GM12878 (cell line): ENCODE measurements at regions not wholly inside any gene's neighbourhood (a gene's known extent, or its start where the extent isn't known, plus 50 kb on each side); places are given as distances from the start of the nearest gene placed in this dataset.

Experiments used
- ATAC-seq: fragments of 200-7000 bp; cut with Tn5 transposase; 3 replicates; pipeline ENCODE4 v1.9.1; 2020; ENCODE audit warnings: mild to moderate bottlenecking, moderate library complexity
- BruUV-seq: library from RNA; stranded (reverse); fragments of 400-500 nt; replicated peaks from 2 replicates; lab custom pipeline; 2021; lab: Mats Ljungman, UMichigan
- CTCF ChIA-PET: fragments of 300-600 bp; sonication (Branson Sonifier 250); formaldehyde crosslinking; extraction: SDS; loops from one replicate; lab custom pipeline; 2021; ENCODE audit warnings: inconsistent platforms; lab: Yijun Ruan, JAX
- POLR2A ChIA-PET: fragments of 350-600 bp; formaldehyde crosslinking; extraction: SDS; loops from one replicate; lab custom pipeline; 2021; ENCODE audit warnings: inconsistent platforms; lab: Charles Lee
- RAD21 ChIA-PET: fragments of 300-600 bp; sonication (Branson Sonifier 250); formaldehyde crosslinking; loops from one replicate; lab custom pipeline; 2023; ENCODE audit warnings: antibody characterized with exemption; ENCODE audit not compliant: unreplicated experiment; lab: Charles Lee
- SMC1A ChIA-PET: fragments of 300-600 bp; sonication (Branson Sonifier 250); formaldehyde crosslinking; loops from one replicate; lab custom pipeline; 2023; ENCODE audit not compliant: unreplicated experiment, uncharacterized antibody; lab: Charles Lee
- DNase-seq: peaks from one replicate; pipeline ENCODE4 v3.0.0-alpha.2; 2011; ENCODE audit warnings: low read depth, low spot score
- FAIRE-seq: peaks from 3 replicates; lab custom pipeline; 2011; peaks lifted over from hg19 to GRCh38; lab: Jason Lieb, UNC
- H2AFZ ChIP-seq: 2 replicates; pipeline ENCODE4 v1.6.0; 2011; ENCODE audit warnings: low read depth, low read length, control low read depth; ENCODE audit not compliant: control insufficient read depth
- H3K27ac ChIP-seq: 2 replicates; pipeline ENCODE4 v1.5.1; 2011; ENCODE audit warnings: control low read depth; ENCODE audit not compliant: control insufficient read depth, insufficient read depth
- H3K27me3 ChIP-seq, 2 experiments: replicated peaks in 1 of 2; 2 replicates each; pipeline versions ENCODE4 v1.6.0 to v1.6.1; 2011; ENCODE audit warnings: low read length in 1 of 2; ENCODE audit not compliant: control insufficient read depth in 2 of 2, insufficient read depth in 2 of 2
- H3K36me3 ChIP-seq, 2 experiments: 2 replicates each; pipeline ENCODE4 v1.5.1; 2011; ENCODE audit warnings: low read length in 1 of 2; ENCODE audit not compliant: control insufficient read depth in 2 of 2, insufficient read depth in 2 of 2
- H3K4me1 ChIP-seq: 2 replicates; pipeline ENCODE4 v1.6.1; 2011; ENCODE audit warnings: mild to moderate bottlenecking, low read length, moderate library complexity, mixed read lengths; ENCODE audit not compliant: control insufficient read depth, insufficient read depth
- H3K4me2 ChIP-seq: 2 replicates; pipeline ENCODE4 v1.6.0; 2011; ENCODE audit warnings: control low read depth; ENCODE audit not compliant: control insufficient read depth, insufficient read depth
- H3K4me3 ChIP-seq: fragments of 200-600 bp; sonication (generic); 2 replicates; pipeline ENCODE4 v1.5.1; 2016
- H3K79me2 ChIP-seq: 2 replicates; pipeline ENCODE4 v1.6.0; 2011; ENCODE audit warnings: low read length; ENCODE audit not compliant: control insufficient read depth, insufficient read depth
- H3K9ac ChIP-seq: 2 replicates; pipeline ENCODE4 v1.8.0; 2011; ENCODE audit warnings: low read length, control low read depth, mixed read lengths; ENCODE audit not compliant: control insufficient read depth, insufficient read depth
- H3K9me3 ChIP-seq: replicated peaks from 3 replicates; pipeline ENCODE4 v1.5.1; 2011; ENCODE audit warnings: mild to moderate bottlenecking, low read length; ENCODE audit not compliant: control insufficient read depth, insufficient read depth
- H4K20me1 ChIP-seq: 2 replicates; pipeline ENCODE4 v1.6.0; 2011; ENCODE audit not compliant: control insufficient read depth, insufficient read depth
- FOXM1 ChIP-seq: IDR thresholded peaks from 2 replicates; pipeline ENCODE4 v1.6.1; 2012; ENCODE audit warnings: low read depth, mild to moderate bottlenecking, inconsistent platforms, low read length, moderate library complexity
- MXI1 ChIP-seq: fragments of 150-350 bp; IDR thresholded peaks from 2 replicates; pipeline ENCODE4 v1.6.1; 2011; ENCODE audit warnings: low read depth, mild to moderate bottlenecking, inconsistent platforms, low read length, improper control_type of control experiment
- ZBTB40 ChIP-seq: fragments of 450-650 bp; IDR thresholded peaks from 2 replicates; pipeline ENCODE4 v1.6.1; 2016; ENCODE audit warnings: mild to moderate bottlenecking, moderate library complexity, borderline replicate concordance
- WGBS: methylation state at CpG from one replicate; pipeline ENCODE4 v1.1.6; 2016; ENCODE audit warnings: low lambda C conversion rate; ENCODE audit not compliant: insufficient replicate concordance, insufficient coverage; ENCODE audit errors: missing lambda C conversion rate; 5-methylcytosine and 5-hydroxymethylcytosine counted together
- in situ Hi-C: fragments of 300-500 bp; cut with MboI; formaldehyde crosslinking; loops from 9 replicates; pipeline ENCODE4 v1.14.3; 2018; ENCODE audit warnings: mixed read lengths
- intact Hi-C: fragments of 100-400 bp; cut with micrococcal nuclease; formaldehyde crosslinking; loops from one replicate; pipeline ENCODE4 v1.14.2; 2022; ENCODE audit not compliant: unreplicated experiment

- no peaks in the 10 kb centered on the region for H4K20me1 ChIP-seq
- H3K27me3 ChIP-seq, result no peaks in the 10 kb centered on the region
- no peaks in the 10 kb centered on the region for H3K36me3 ChIP-seq
- H2AFZ ChIP-seq, result no peak overlapping the region
- intact Hi-C loops (no loop called here), in situ Hi-C loops (no loop called here)
- SMC1A ChIA-PET, result no interaction called here
- FAIRE-seq, result no peak
- H3K79me2 ChIP-seq, result no peaks in the 10 kb centered on the region
- H3K4me2 ChIP-seq, result no peak overlapping the region
- POLR2A ChIA-PET, result no interaction called here
- H3K9me3 ChIP-seq, result no peaks in the 10 kb centered on the region; the same call in 1 of the 3 replicates
- CTCF ChIA-PET, result no interaction called here
- no peak overlapping the region for H3K9ac ChIP-seq
- H3K4me3 ChIP-seq, result no peak overlapping the region
- 43% methylated on average over 17 of the region's 17 CpGs for WGBS
- DNase-seq, result no peak
- H3K27ac ChIP-seq, result no peak overlapping the region
- ATAC-seq, result no peak
- RAD21 ChIA-PET, result no interaction called here
- BruUV-seq, result no TSS peak
- no peak for TF ChIP-seq ZBTB40
- TF ChIP-seq, all 136 proteins: peak for 0
- H3K4me1 ChIP-seq, result no peaks in the 10 kb centered on the region
Measured at GRCh38 chr22:49554741-49555140, 272.9 kb downstream of the BRD1 start.

GRCh38 chr22:49554296-49554625 lies 273.4 kb downstream of the BRD1 start:
- no peaks in the 10 kb centered on the region for H3K27me3 ChIP-seq
- no peak for FAIRE-seq
- no peak overlapping the region for H3K4me3 ChIP-seq
- CTCF ChIA-PET, result no interaction called here
- WGBS, result 67% methylated on average over 10 of the region's 10 CpGs
- no peak for DNase-seq
- no peak overlapping the region for H3K27ac ChIP-seq
- intact Hi-C loops, result no loop called here
- no peaks in the 10 kb centered on the region for H3K79me2 ChIP-seq
- TF ChIP-seq FOXM1, result no peak
- no peak for TF ChIP-seq MXI1
- TF ChIP-seq, all 136 proteins: peak for 0
- in situ Hi-C loops, result no loop called here
- Histone ChIP-seq H3K4me2 (no peak overlapping the region), H3K4me1 (no peaks in the 10 kb centered on the region), H4K20me1 (no peaks in the 10 kb centered on the region), H3K9me3 (no peaks in the 10 kb centered on the region; the same call in 1 of the 3 replicates), H3K9ac (no peak overlapping the region), H2AFZ (no peak overlapping the region), H3K36me3 (no peaks in the 10 kb centered on the region)
- ChIA-PET RAD21 (no interaction called here), SMC1A (no interaction called here), POLR2A (no interaction called here)
- ATAC-seq, result no peak
- no TSS peak for BruUV-seq
